Kidney epithelial cell (primary cell): ENCODE measurements at regions not wholly inside any gene's neighbourhood (a gene's known extent, or its start where the extent isn't known, plus 50 kb on each side); places are given as distances from the start of the nearest gene placed in this dataset.

Experiments used
- DNase-seq: peaks from one replicate; pipeline ENCODE4 v3.0.0-alpha.2; 2010; ENCODE audit warnings: low read depth
- H3K27me3 ChIP-seq: 2 replicates; pipeline ENCODE4 v1.6.0; 2011; ENCODE audit warnings: low read length; ENCODE audit not compliant: control insufficient read depth, insufficient read depth
- H3K36me3 ChIP-seq: 2 replicates; pipeline ENCODE4 v1.5.1; 2011; ENCODE audit warnings: low read length; ENCODE audit not compliant: control insufficient read depth, insufficient read depth
- H3K4me3 ChIP-seq: 2 replicates; pipeline ENCODE4 v1.5.1; 2011; ENCODE audit warnings: low read depth, mild to moderate bottlenecking, control low read depth, low read length
- CTCF ChIP-seq: IDR thresholded peaks from 2 replicates; pipeline ENCODE4 v1.5.1; 2011; ENCODE audit warnings: mild to moderate bottlenecking, moderate library complexity, low read length, control low read depth, inconsistent platforms; ENCODE audit not compliant: insufficient read depth, poor library complexity, severe bottlenecking

DNA sequence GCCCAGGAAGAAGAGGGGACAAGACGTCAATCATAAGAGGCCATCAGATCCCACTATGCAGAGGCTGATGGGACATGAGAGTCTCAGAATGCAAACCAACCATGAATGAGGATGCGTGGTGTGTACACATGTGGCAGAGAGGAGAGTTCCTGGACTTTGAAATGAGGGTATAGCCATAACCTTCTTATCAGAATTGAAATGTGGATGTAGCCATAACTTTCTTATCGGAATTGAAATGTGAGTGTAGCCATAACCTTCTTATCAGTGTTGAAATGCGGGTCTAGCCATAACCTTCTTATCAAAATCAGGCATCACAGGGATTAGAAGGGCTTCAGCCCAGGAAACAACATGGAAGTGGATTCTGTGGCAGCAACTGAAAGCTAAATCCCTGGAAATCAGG lies 415.5 kb upstream of the FAT1 start:
- no peak overlapping the region for H3K4me3 ChIP-seq
- no peak for DNase-seq
- H3K27me3 ChIP-seq = no peaks in the 10 kb centered on the region
- no peak for TF ChIP-seq CTCF
- H3K36me3 ChIP-seq = no peaks in the 10 kb centered on the region

- Histone ChIP-seq H3K36me3 (no peaks in the 10 kb centered on the region), H3K4me3 (no peak overlapping the region), H3K27me3 (no peaks in the 10 kb centered on the region)
- TF ChIP-seq CTCF = no peak
- no peak for DNase-seq
Observed at GRCh38 chr4:187141101-187141500, 417.4 kb upstream of the FAT1 start.

GRCh38 chr4:187149229-187149945 lies 425.7 kb upstream of the FAT1 start:
- Histone ChIP-seq H3K36me3 (no peaks in the 10 kb centered on the region), H3K27me3 (no peaks in the 10 kb centered on the region), H3K4me3 (no peak overlapping the region)
- DNase-seq = no peak
- no peak for TF ChIP-seq CTCF

DNA sequence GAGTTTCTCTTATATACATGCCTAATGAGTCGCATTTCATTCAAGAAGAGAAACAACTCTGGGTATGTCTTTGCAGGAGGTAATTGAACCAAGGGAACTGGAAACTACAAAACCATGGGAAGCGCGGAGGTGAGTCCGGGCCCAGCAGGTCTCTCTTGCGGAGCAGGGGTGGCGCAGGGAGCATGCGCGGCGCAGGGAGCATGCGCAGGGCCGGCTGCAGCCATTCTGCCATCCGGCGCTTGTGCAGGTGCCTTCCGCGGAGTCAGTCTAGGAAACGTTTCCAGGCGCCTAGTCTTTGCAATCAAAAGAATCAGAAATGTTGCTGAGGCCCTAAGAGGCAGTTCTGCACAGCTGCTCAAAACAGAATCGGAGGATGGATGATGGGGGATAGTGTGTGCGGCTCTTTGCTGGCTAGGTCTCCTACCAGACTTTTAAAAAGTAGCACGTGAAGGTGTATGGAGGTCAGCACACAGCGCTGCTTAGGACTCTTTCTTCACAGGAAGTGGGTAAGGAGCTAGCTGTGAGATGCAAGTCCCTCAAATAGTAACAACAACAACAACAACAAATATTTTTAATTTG lies 433.8 kb upstream of the FAT1 start:
- H3K36me3 ChIP-seq = no peaks in the 10 kb centered on the region
- no peak for TF ChIP-seq CTCF
- no peak overlapping the region for H3K4me3 ChIP-seq
- no peaks in the 10 kb centered on the region for H3K27me3 ChIP-seq
- no peak for DNase-seq

- Histone ChIP-seq H3K4me3 (no peak overlapping the region), H3K27me3 (no peaks in the 10 kb centered on the region), H3K36me3 (no peaks in the 10 kb centered on the region)
- DNase-seq = no peak
- TF ChIP-seq CTCF = no peak
Observed at GRCh38 chr4:187158003-187158402, 434.3 kb upstream of the FAT1 start.

GRCh38 chr4:187160486-187160885 lies 436.8 kb upstream of the FAT1 start:
- Histone ChIP-seq H3K4me3 (no peak overlapping the region), H3K36me3 (no peaks in the 10 kb centered on the region), H3K27me3 (no peaks in the 10 kb centered on the region)
- no peak for DNase-seq
- TF ChIP-seq CTCF = no peak
